NCI-H2081 (cell line): ENCODE measurements at regions not wholly inside any gene's neighbourhood (a gene's known extent, or its start where the extent isn't known, plus 50 kb on each side); places are given as distances from the start of the nearest gene placed in this dataset.
A peak's percentile ranks its signal among the peaks of the same experiment; 100 is the strongest.
"Not testable (repeated sequence)": the region's sequence is repeated elsewhere in the genome, so short reads cannot be mapped to it uniquely, and the experiment has no call there.

ENCODE experiments used
- DNase-seq, 2 experiments: peaks; one replicate each; lab custom pipeline; 2025; lab: John Stamatoyannopoulos, UW

GRCh38 chr1:239112101-239112935, 274.1 kb upstream of the CHRM3 start:
- DNase-seq, result peak; percentile 35 to 80

- no peak for DNase-seq
These were observed 278.7 kb upstream of the CHRM3 start for GRCh38 chr1:239107676-239108075.

- DNase-seq, result not testable (repeated sequence)
These were observed 279.7 kb upstream of the CHRM3 start for GRCh38 chr1:239106689-239107088.

- no peak for DNase-seq
These were observed 287.8 kb upstream of the CHRM3 start for GRCh38 chr1:239098400-239099037.

GRCh38 chr1:239091537-239091936, 294.8 kb upstream of the CHRM3 start:
- no peak for DNase-seq

- DNase-seq, result no peak
These were observed 301.8 kb upstream of the CHRM3 start for GRCh38 chr1:239084459-239085080.

GRCh38 chr1:239081947-239082346, 304.4 kb upstream of the CHRM3 start:
- not testable (repeated sequence) for DNase-seq

GRCh38 chr1:239067480-239067879, 318.9 kb upstream of the CHRM3 start:
- no peak for DNase-seq

GRCh38 chr1:239067058-239067457, 319.3 kb upstream of the CHRM3 start:
- DNase-seq, result no peak

GRCh38 chr1:239061770-239062169, 324.6 kb upstream of the CHRM3 start:
- DNase-seq, result no peak

GRCh38 chr1:239058190-239058589, 328.2 kb upstream of the CHRM3 start:
- no peak for DNase-seq

GRCh38 chr1:239056940-239057339, 329.4 kb upstream of the CHRM3 start:
- DNase-seq, result no peak

GRCh38 chr1:239053279-239053678, 333.1 kb upstream of the CHRM3 start:
- no peak for DNase-seq

GRCh38 chr1:239049571-239049970, 336.8 kb upstream of the CHRM3 start:
- no peak for DNase-seq

GRCh38 chr1:239044829-239045228, 341.5 kb upstream of the CHRM3 start:
- DNase-seq, result no peak

- DNase-seq, result no peak
These were observed 345.8 kb upstream of the CHRM3 start for GRCh38 chr1:239040523-239040922.

GRCh38 chr1:239031310-239031709, 355.1 kb upstream of the CHRM3 start:
- no peak for DNase-seq

- DNase-seq, result no peak
These were observed 360.2 kb upstream of the CHRM3 start for GRCh38 chr1:239025997-239026694.

GRCh38 chr1:239025223-239025622, 361.1 kb upstream of the CHRM3 start:
- DNase-seq, result no peak

- DNase-seq, result no peak
These were observed 362.5 kb upstream of the CHRM3 start for GRCh38 chr1:239023732-239024360.

GRCh38 chr1:239016337-239016736, 370.0 kb upstream of the CHRM3 start:
- DNase-seq, result no peak

- no peak for DNase-seq
These were observed 375.0 kb upstream of the CHRM3 start for GRCh38 chr1:239011382-239011781.
